M059J (cell line): ENCODE measurements at regions not wholly inside any gene's neighbourhood (a gene's known extent, or its start where the extent isn't known, plus 50 kb on each side); places are given as distances from the start of the nearest gene placed in this dataset.
"Not testable (repeated sequence)": the region's sequence is repeated elsewhere in the genome, so short reads cannot be mapped to it uniquely, and the experiment has no call there.

Experiments
- DNase-seq: peaks from one replicate; pipeline ENCODE4 v3.0.0-alpha.2; 2012; ENCODE audit warnings: low read depth

DNA sequence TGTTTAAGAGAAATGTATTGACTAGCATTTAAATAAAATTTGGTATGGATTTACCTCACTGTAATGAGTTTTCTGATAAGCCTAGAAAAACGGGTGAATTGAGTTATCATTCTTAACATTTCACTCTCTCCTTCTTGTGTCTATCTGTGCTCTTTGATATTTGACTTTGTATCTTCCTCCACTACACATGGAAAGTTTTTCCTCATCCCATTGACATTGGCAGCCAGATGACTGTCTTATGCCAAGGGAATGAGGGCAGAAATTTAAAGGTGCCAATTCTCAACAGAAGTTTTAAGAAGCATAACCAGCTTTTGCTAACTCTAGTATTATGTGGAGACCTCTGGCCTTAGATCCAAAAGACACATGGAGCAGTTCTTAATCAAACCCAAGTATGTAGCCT is 376.6 kb downstream of the DSEL start:
- DNase-seq: no peak

DNA sequence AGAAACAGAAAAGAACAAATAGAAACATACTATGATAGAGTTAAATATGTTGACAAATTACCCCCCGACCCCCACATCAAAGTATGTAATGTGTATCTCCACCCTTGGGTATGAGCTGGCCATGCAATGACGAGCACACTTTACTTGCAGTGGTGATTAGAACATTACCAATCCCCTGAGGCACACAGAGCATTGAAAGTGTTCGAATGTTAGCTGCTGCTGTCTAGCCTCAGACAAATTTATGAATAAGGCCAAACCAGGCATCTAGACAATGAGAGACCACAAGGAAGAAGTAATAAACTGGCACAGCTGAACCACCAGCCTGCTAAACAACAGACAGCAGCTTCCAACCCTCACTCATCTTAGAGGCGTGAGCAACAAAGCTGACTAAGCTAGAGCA is 380.5 kb downstream of the DSEL start:
- no peak for DNase-seq

GRCh38 chr18:67134911-67135310 is 381.6 kb downstream of the DSEL start:
- DNase-seq: no peak

DNA sequence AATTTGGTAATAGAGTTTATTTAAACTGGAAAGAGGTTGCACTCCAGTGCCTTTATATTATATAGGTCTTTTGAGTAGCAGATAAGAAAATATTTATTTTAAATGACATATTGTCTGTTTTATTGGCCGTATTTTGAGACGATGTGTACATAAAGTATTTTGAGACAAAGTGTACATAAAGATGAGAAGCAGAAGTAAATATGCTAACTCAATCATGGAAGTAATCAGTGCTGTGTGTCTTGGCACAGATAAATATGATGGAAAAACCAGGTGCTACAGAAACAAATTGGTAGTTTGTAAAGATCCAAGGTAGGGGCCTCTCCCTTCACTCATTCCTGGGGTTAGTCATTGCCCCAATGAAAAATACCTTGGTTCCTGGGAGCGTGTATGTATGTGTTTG is 382.9 kb downstream of the DSEL start:
- no peak for DNase-seq

GRCh38 chr18:67132919-67133318 is 383.6 kb downstream of the DSEL start:
- no peak for DNase-seq

- DNase-seq: no peak
These were observed 385.0 kb downstream of the DSEL start for GRCh38 chr18:67131498-67131897.

DNA sequence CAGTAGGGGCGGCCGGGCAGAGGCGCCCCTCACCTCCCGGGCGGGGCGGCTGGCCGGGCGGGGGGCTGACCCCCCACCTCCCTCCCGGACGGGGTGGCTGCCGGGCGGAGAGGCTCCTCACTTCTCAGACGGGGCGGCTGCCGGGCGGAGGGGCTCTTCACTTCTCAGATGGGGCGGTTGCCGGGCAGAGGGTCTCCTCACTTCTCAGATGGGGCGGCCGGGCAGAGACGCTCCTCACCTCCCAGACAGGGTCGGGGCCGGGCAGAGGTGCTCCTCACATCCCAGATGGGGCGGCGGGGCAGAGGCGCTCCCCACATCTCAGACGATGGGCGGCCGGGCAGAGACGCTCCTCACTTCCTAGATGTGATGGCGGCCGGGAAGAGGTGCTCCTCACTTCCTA is 389.8 kb downstream of the DSEL start:
- DNase-seq: not testable (repeated sequence)

- no peak for DNase-seq
These were observed 392.6 kb downstream of the DSEL start for GRCh38 chr18:67123901-67124300.

DNA sequence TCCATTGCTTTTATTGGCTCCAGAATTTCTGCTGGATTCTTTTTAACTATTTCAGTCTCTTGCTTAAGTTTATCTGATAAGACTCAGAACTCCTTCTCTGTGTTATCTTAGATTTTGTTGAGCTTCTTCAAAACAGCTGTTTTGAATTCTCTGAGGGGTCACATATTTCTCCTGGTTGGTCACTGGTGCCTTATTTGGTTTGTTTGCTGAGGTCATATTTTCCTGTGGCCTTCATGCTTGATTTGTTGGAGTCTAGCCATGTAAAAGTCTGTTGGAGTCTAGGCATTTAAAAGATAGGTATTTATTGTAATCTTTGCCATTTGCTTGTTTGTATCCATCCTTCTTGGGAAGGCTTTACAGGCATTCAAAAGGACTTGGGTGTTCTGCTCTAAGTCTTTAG is 398.7 kb downstream of the DSEL start:
- DNase-seq: no peak

DNA sequence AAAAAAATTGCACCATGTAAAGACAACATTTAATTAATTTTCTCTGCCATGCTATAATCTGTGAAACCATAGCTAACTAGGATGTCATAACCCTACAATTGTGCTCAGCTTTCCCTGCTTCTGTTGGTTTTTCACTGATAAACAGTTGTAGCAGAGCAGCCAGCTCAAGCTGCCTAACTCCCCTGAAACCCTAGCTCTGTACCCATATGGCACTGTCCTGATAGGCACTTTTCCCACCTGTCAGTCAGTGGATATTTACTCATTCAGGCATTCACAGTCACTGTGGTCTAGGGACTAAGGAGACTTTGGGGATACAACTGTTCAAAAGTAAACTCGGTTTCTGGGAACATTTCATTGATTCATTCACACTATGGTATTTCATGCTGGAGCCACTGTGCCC is 407.0 kb downstream of the DSEL start:
- no peak for DNase-seq

- DNase-seq: no peak
These were observed 407.6 kb downstream of the DSEL start for GRCh38 chr18:67108894-67109293.

GRCh38 chr18:67104700-67105284 is 411.7 kb downstream of the DSEL start:
- peak; percentile 60 for DNase-seq

DNA sequence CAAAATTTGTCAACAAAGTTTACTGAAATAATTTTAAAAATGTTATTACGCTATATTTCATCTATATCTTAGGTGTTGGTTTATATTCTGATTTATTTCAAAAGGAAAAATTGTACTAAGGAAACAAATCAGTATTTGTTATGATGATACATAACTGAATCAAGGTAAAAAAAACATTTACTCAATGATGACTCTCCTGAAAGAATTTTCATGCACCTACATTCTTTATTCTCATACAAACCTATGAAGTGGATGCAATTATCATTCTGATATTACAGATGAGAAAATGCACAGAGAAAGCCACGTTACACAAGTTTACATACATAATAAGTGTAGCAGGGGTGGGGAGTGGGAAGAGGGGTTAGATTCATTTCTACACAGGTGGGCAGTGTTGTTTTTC is 422.4 kb downstream of the DSEL start:
- DNase-seq: no peak

GRCh38 chr18:67092141-67092540 is 424.4 kb downstream of the DSEL start:
- DNase-seq: no peak

DNA sequence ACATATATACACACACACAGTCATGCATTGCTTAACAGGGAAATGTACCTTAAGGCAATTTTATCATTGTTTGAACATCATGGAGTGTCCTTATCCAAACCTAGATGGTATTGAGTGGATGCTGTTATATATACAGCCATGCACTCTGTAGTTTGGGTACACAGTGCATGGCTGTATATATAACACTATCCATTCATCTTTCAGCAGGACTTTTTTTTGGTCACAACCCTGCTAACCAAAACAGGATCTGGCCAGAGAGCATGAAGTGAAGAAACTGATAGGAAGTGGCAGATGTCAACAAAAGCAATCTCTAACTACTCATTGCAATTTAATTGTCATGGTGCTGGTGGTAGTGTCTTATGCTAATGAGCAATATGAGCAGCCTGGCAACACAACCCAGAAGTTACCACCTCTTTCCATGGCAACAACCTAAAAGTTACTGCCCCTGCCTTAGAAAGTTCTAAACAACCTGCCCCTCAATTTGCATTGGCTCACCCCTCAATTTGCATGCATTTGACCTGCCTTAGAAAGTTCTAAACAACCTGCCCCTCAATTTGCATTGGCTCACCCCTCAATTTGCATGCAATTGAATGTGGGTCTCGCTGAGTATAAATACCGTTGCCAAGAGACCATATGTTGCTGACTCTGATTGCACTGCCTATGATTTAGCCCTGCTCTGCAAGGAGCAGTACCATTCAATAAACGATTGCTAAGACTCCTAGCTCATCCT is 434.9 kb downstream of the DSEL start:
- no peak for DNase-seq

- DNase-seq: no peak
These were observed 435.9 kb downstream of the DSEL start for GRCh38 chr18:67080601-67081000.

- no peak for DNase-seq
These were observed 442.2 kb downstream of the DSEL start for GRCh38 chr18:67074309-67074708.

DNA sequence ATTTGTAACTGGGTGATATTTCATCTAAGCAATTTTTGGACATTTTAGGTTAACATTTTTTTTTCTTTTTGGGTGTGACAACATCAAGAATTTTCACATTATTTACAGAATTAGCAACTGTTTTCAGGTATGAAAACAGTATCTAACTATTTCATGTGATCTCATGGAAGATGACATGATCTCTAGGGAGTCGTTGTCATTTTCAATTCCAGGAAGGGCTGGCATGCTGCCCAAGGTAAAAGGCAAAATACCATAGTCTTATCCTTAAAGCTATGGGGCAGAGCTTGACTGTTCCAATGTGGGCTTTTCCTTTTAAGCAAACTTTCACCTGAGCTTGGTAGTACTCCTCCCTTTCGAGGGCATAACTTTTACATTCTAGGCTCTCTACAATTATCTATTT is 443.7 kb downstream of the DSEL start:
- DNase-seq: no peak

DNA sequence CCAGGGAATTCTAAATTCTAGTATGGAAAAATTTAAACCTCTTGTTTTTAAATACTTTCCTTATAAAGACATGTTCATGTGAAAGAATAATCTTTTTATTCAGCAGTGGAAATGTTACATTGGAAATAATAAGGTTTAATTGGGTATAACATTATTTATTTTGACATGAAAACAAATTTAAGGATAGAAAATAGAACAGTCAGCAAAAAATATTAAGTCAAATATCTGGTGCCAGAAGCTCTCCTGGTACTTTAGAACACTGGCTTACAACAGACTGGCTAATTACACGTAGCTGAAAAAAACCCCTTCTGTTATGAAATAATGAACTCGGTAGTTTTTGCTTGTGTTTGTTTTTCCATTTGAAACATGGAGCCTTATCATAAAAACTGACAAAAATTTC is 447.9 kb downstream of the DSEL start:
- DNase-seq: no peak

GRCh38 chr18:67047334-67047733 is 443.4 kb upstream of the CDH19 start:
- no peak for DNase-seq

DNA sequence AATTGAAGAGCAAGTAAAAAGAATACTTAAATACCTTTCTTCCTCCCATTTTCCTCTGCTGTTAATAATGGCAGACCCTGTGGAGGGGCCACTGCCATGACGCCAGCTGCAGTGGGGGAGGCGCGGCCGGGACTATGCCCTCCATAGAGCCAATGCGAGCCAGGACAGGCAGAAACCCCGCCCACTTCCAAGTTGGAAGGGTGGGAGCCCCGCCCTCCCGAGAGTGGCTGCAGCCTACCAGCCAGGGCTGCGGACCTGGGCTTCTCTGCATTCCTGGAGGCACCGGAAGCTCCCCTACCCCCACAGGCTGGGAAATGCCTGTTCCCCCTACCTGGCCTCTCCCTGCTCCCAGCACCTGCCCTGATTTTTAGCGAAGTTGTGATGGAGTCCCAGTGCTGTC is 439.4 kb upstream of the CDH19 start:
- no peak for DNase-seq

DNA sequence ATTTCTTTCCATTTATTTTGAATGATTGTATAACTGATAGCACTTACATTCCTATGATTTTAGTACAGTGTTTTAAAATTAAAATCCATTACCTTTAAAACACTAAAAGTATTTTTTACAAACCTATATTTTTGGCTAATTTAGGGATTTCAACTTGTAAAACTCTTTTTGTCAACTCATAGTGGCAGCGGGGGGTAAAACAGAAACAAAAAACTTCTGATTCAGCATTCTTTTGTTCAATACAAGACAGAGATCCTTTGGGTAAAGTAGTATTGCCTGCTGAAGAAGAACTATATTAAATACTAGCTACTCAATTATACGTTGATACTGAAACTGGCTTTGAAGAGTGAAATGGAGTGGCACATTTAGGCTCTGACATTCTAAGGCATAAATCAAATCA is 437.4 kb upstream of the CDH19 start:
- no peak for DNase-seq

- no peak for DNase-seq
These were observed 431.1 kb upstream of the CDH19 start for GRCh38 chr18:67035026-67035425.

- DNase-seq: no peak
These were observed 419.2 kb upstream of the CDH19 start for GRCh38 chr18:67023059-67023458.
